K562 (cell line): ENCODE measurements at regions not wholly inside any gene's neighbourhood (a gene's known extent, or its start where the extent isn't known, plus 50 kb on each side); places are given as distances from the start of the nearest gene placed in this dataset.
A peak's percentile ranks its signal among the peaks of the same experiment; 100 is the strongest.

Experiments
- ATAC-seq: fragments of 200-7000 bp; cut with Tn5 transposase; 3 replicates; pipeline ENCODE4 v1.9.1; 2020; ENCODE audit warnings: moderate library complexity
- BruUV-seq: library from RNA; stranded (reverse); fragments of 400-500 nt; replicated peaks from 2 replicates; lab custom pipeline; 2021; lab: Mats Ljungman, UMichigan
- CTCF ChIA-PET: fragments of 300-600 bp; formaldehyde crosslinking; extraction: SDS; loops from one replicate; lab custom pipeline; 2021; ENCODE audit warnings: low intra/inter-chr PET ratio; lab: Yijun Ruan, JAX
- POLR2A ChIA-PET: fragments of 300-600, 350-650 bp; sonication (Branson Sonifier 250); formaldehyde crosslinking; extraction: SDS; loops from one replicate; lab custom pipeline; 2021; ENCODE audit warnings: antibody characterized with exemption, inconsistent platforms; lab: Yijun Ruan, JAX
- DNase-seq, 4 experiments: peaks; one replicate each; pipeline versions ENCODE4 v3.0.0 to v3.0.0-alpha.2; 2011 to 2018; ENCODE audit warnings: low spot score in 3 of 4, mixed read lengths in 3 of 4; ENCODE audit errors: extremely low read depth in 1 of 4
- FAIRE-seq: peaks from 2 replicates; lab custom pipeline; 2011; peaks lifted over from hg19 to GRCh38; lab: Jason Lieb, UNC
- H2AFZ ChIP-seq: 2 replicates; pipeline ENCODE4 v1.6.0; 2011; ENCODE audit warnings: low read depth, low read length, control low read depth, inconsistent platforms
- H3K27ac ChIP-seq: fragments of 200-600 bp; 3 replicates; pipeline ENCODE4 v1.8.0; 2011; ENCODE audit warnings: low read depth, mild to moderate bottlenecking, control low read depth, inconsistent platforms, low read length, moderate library complexity, mixed read lengths; ENCODE audit errors: extremely low read depth
- H3K27me3 ChIP-seq, 2 experiments: fragments of 300-600 bp in 1 of 2; 2 replicates in 1 of 2; 3 replicates in 1 of 2; pipeline versions ENCODE4 v1.6.0 to v1.8.0; 2011; ENCODE audit warnings: inconsistent platforms in 2 of 2, low read length in 2 of 2, mild to moderate bottlenecking in 1 of 2, mixed read lengths in 1 of 2, moderate library complexity in 1 of 2; ENCODE audit not compliant: control insufficient read depth in 2 of 2, insufficient read depth in 2 of 2
- H3K36me3 ChIP-seq: fragments of 300-600 bp; 3 replicates; pipeline ENCODE4 v1.8.0; 2011; ENCODE audit warnings: mild to moderate bottlenecking, low read length, inconsistent platforms; ENCODE audit not compliant: control insufficient read depth, insufficient read depth
- H3K4me1 ChIP-seq, 2 experiments: fragments of 200-600 bp in 1 of 2; replicated peaks in 1 of 2; 2 replicates in 1 of 2; 3 replicates in 1 of 2; pipeline versions ENCODE4 v1.5.1 to v1.8.0; 2011; ENCODE audit warnings: inconsistent platforms in 2 of 2, low read length in 2 of 2, mild to moderate bottlenecking in 1 of 2, mixed read lengths in 1 of 2, moderate library complexity in 1 of 2; ENCODE audit not compliant: control insufficient read depth in 2 of 2, insufficient read depth in 2 of 2
- H3K4me2 ChIP-seq: 2 replicates; pipeline ENCODE4 v1.6.1; 2011; ENCODE audit warnings: low read length, control low read depth, inconsistent platforms, mixed read lengths; ENCODE audit not compliant: insufficient read depth
- H3K4me3 ChIP-seq: fragments of 200-600 bp; sonication (generic), shearing (Covaris generic); 2 replicates; pipeline ENCODE4 v1.5.1; 2016; ENCODE audit warnings: control low read depth, inconsistent platforms
- H3K79me2 ChIP-seq: fragments of 200-600 bp; 3 replicates; pipeline ENCODE4 v1.8.0; 2011; ENCODE audit warnings: low read length, inconsistent platforms; ENCODE audit not compliant: control insufficient read depth, insufficient read depth
- H3K9ac ChIP-seq, 2 experiments: 2 replicates each; pipeline versions ENCODE4 v1.6.0 to v1.6.1; 2011; ENCODE audit warnings: low read depth in 2 of 2, low read length in 2 of 2, control low read depth in 1 of 2, inconsistent platforms in 1 of 2, mild to moderate bottlenecking in 1 of 2, mixed read lengths in 1 of 2; ENCODE audit not compliant: insufficient read depth in 1 of 2
- H3K9me1 ChIP-seq: one replicate; pipeline ENCODE4 v1.6.0; 2011; ENCODE audit warnings: inconsistent platforms, mild to moderate bottlenecking, low read length, moderate library complexity; ENCODE audit not compliant: control insufficient read depth, insufficient read depth
- H3K9me3 ChIP-seq: replicated peaks from 2 replicates; pipeline ENCODE4 v1.5.1; 2011; ENCODE audit warnings: low read depth, low read length, inconsistent platforms; ENCODE audit not compliant: control insufficient read depth, insufficient read depth
- H4K20me1 ChIP-seq: replicated peaks from 2 replicates; pipeline ENCODE4 v1.6.1; 2011; ENCODE audit warnings: low read length, inconsistent platforms, mixed read lengths; ENCODE audit not compliant: control insufficient read depth, insufficient read depth
- KLF10 ChIP-seq: fragments of 250-450 bp; sonication (Bioruptor Pico); IDR thresholded peaks from 2 replicates; pipeline ENCODE4 v1.6.1; 2021; ENCODE audit warnings: matching md5 sums
- ZNF699 ChIP-seq: fragments of 250-450 bp; sonication (Bioruptor Pico); IDR thresholded peaks from 2 replicates; pipeline ENCODE4 v1.8.0; 2021; ENCODE audit warnings: mild to moderate bottlenecking, moderate library complexity; ENCODE audit not compliant: insufficient replicate concordance
- WGBS: fragments of 100-300 bp; shearing (Covaris generic); methylation state at CpG from one replicate; pipeline ENCODE4 v1.1.6; 2016; ENCODE audit warnings: low coverage, mixed read lengths; ENCODE audit not compliant: insufficient coverage; ENCODE audit errors: missing lambda C conversion rate; 5-methylcytosine and 5-hydroxymethylcytosine counted together
- in situ Hi-C: fragments of 300-500 bp; cut with MboI; formaldehyde crosslinking; loops from 4 replicates; pipeline ENCODE4 v1.15.0; 2018; ENCODE audit warnings: inconsistent platforms, mixed read lengths
- intact Hi-C: fragments of 100-400 bp; cut with micrococcal nuclease; formaldehyde crosslinking; loops from 2 replicates; pipeline ENCODE4 v1.14.2; 2022
- TF ChIP-seq, protein P1 (sequence below): fragments of 200-400 bp; formaldehyde crosslinking; IDR thresholded peaks from 2 replicates; pipeline ENCODE4 v1.6.1; 2017; ENCODE audit warnings: mild to moderate bottlenecking, low read depth, low read length, moderate library complexity
- TF ChIP-seq, protein P2 (sequence below): sonication (generic); formaldehyde crosslinking; IDR thresholded peaks from 2 replicates; pipeline ENCODE4 v1.8.1; 2023; ENCODE audit warnings: mild to moderate bottlenecking, missing genetic modification reagents

DNA sequence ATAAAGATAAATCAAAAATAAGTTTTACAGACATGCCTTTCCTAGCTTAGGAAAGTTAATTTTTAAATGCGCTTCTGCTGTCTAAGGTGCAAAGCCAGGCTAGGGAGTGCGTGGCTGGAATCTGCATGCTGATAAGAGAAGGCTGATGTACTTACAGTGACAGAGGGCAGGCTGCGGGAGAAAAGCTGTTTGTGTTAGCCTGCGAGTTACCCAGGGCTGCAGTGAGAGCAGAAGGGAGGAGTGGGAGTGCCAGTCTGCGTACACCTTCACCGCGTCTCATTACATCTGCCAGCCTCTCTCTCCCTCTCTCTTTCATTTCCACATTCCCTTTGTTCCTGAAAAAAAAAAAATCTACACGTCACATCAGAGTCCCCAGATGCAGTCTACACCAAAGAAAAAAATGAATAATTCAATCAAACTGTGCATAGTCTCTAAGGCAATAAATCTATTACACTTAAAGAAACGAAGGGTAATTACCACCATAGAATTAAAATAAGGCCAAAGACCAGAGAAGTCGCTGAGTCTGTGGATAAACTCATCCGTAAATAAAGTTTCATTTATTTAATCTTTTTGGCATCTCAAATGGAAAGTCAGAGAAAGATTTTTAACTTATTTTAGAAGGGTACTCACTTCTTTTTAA is 126.4 kb upstream of the C11orf58 start (continued):
- TF ChIP-seq, protein P1, sequence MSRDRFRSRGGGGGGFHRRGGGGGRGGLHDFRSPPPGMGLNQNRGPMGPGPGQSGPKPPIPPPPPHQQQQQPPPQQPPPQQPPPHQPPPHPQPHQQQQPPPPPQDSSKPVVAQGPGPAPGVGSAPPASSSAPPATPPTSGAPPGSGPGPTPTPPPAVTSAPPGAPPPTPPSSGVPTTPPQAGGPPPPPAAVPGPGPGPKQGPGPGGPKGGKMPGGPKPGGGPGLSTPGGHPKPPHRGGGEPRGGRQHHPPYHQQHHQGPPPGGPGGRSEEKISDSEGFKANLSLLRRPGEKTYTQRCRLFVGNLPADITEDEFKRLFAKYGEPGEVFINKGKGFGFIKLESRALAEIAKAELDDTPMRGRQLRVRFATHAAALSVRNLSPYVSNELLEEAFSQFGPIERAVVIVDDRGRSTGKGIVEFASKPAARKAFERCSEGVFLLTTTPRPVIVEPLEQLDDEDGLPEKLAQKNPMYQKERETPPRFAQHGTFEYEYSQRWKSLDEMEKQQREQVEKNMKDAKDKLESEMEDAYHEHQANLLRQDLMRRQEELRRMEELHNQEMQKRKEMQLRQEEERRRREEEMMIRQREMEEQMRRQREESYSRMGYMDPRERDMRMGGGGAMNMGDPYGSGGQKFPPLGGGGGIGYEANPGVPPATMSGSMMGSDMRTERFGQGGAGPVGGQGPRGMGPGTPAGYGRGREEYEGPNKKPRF = no peak
- no peak for TF ChIP-seq ZNF699

DNA sequence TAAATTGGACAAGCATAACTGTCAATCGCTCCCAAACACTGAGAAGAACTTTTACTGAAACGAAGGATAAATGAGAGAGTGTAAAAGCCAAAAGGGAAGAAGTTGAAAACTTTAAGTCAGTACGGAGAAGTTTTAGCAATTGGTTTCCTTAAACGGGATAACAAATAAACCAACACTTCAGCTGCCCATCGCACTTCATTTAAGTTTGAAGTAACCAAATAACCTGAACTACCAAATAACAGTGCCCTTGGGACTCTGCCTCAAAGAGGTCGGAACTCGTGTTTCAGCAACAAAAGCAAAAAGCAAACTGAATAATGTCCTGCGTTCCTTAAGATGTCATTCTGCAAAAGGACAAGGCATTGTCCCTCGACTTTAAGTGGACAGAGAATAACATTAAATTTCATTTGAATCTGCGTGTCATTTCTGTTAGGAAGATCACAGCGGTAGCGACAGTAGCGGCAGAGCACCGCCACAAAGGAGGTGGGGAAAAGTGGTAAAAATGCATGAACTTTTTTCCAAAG is 127.0 kb upstream of the C11orf58 start:
- POLR2A ChIA-PET = interaction anchor here (0.5 kb wide), 1 partner anchor 835 kb away, joined by 3 read pairs; no protein-coding TSS in a partner anchor
- no peak overlapping the region for H3K4me3 ChIP-seq
- intact Hi-C loops (loop anchor here (5.0 to 10.0 kb wide), 2 partner anchors 757 to 839 kb away; no protein-coding TSS in a partner anchor), in situ Hi-C loops (loop anchor here (25.0 kb wide), 1 partner anchor 774 kb away; no protein-coding TSS in a partner anchor)
- H3K4me1 ChIP-seq = peaks cover 6 to 35% of the 10 kb centered on the region in 2 experiments; a peak in 4 of 5 replicates
- H3K9me1 ChIP-seq = no peaks in the 10 kb centered on the region
- ATAC-seq (no peak), FAIRE-seq (peak; percentile 6), DNase-seq (no peak)
- H3K9me3 ChIP-seq = no peaks in the 10 kb centered on the region
- H3K4me2 ChIP-seq = no peak overlapping the region
- H3K79me2 ChIP-seq = no peaks in the 10 kb centered on the region
- no peak overlapping the region for H3K9ac ChIP-seq
- TF ChIP-seq KLF10 (CRISPR knock-in tag) = no peak
- TF ChIP-seq, protein P2, sequence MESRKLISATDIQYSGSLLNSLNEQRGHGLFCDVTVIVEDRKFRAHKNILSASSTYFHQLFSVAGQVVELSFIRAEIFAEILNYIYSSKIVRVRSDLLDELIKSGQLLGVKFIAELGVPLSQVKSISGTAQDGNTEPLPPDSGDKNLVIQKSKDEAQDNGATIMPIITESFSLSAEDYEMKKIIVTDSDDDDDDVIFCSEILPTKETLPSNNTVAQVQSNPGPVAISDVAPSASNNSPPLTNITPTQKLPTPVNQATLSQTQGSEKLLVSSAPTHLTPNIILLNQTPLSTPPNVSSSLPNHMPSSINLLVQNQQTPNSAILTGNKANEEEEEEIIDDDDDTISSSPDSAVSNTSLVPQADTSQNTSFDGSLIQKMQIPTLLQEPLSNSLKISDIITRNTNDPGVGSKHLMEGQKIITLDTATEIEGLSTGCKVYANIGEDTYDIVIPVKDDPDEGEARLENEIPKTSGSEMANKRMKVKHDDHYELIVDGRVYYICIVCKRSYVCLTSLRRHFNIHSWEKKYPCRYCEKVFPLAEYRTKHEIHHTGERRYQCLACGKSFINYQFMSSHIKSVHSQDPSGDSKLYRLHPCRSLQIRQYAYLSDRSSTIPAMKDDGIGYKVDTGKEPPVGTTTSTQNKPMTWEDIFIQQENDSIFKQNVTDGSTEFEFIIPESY = peak; percentile 95
- CTCF ChIA-PET = interaction anchor here (3.5 kb wide), 1 partner anchor 671 kb away, joined by 14 read pairs; no protein-coding TSS in a partner anchor
- BruUV-seq = no TSS peak
- H3K27me3 ChIP-seq = peaks cover 0 to 7% of the 10 kb centered on the region in 2 experiments; a peak in 2 of 5 replicates
- H3K36me3 ChIP-seq = no peaks in the 10 kb centered on the region
- H3K27ac ChIP-seq = no peak overlapping the region
- H4K20me1 ChIP-seq = no peaks in the 10 kb centered on the region
- WGBS = 79% methylated on average over 14 of the region's 14 CpGs
- no peak overlapping the region for H2AFZ ChIP-seq
